Hepatocyte (in vitro differentiated cells): ENCODE measurements at regions not wholly inside any gene's neighbourhood (a gene's known extent, or its start where the extent isn't known, plus 50 kb on each side); places are given as distances from the start of the nearest gene placed in this dataset.

ENCODE experiments used
- EZH2 ChIP-seq: fragments of 200-600 bp; sonication (generic); IDR thresholded peaks from 2 replicates; pipeline ENCODE4 v1.6.1; 2016; ENCODE audit warnings: antibody characterized with exemption, mild to moderate bottlenecking, borderline replicate concordance
- TF ChIP-seq, protein P1 (sequence below): fragments of 200-600 bp; sonication (generic); IDR thresholded peaks from 2 replicates; pipeline ENCODE4 v1.5.1; 2016; ENCODE audit warnings: antibody characterized with exemption, mild to moderate bottlenecking; ENCODE audit not compliant: poor library complexity

DNA sequence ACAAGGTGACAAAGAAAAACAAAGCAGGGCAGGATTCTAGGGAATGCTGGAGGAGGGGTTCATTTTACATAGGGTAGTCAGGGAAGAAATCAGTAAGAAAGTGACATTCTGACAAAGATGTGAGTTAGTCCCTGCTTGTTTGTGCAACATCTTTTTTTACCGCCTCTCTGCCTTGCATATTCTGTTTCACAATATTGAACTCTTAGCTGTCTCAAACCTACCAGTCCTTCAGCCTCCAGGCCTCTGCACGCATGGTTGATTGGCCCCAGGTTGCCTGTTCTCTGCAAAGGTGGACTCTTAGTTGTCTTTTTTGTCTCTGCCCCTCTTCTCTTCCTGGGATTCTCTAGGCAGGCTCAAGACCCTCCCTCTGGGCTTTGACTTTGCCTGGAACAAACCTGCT lies 152.2 kb upstream of the RUNX1 start:
- no peak for TF ChIP-seq EZH2
- TF ChIP-seq, protein P1, sequence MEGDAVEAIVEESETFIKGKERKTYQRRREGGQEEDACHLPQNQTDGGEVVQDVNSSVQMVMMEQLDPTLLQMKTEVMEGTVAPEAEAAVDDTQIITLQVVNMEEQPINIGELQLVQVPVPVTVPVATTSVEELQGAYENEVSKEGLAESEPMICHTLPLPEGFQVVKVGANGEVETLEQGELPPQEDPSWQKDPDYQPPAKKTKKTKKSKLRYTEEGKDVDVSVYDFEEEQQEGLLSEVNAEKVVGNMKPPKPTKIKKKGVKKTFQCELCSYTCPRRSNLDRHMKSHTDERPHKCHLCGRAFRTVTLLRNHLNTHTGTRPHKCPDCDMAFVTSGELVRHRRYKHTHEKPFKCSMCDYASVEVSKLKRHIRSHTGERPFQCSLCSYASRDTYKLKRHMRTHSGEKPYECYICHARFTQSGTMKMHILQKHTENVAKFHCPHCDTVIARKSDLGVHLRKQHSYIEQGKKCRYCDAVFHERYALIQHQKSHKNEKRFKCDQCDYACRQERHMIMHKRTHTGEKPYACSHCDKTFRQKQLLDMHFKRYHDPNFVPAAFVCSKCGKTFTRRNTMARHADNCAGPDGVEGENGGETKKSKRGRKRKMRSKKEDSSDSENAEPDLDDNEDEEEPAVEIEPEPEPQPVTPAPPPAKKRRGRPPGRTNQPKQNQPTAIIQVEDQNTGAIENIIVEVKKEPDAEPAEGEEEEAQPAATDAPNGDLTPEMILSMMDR: no peak
